Ishikawa (cell line): ENCODE measurements at regions not wholly inside any gene's neighbourhood (a gene's known extent, or its start where the extent isn't known, plus 50 kb on each side); places are given as distances from the start of the nearest gene placed in this dataset.

Source experiments
- CEBPB ChIP-seq: IDR thresholded peaks from 2 replicates; pipeline ENCODE4 v1.6.1; 2012
- EGR1 ChIP-seq: IDR thresholded peaks from 2 replicates; pipeline ENCODE4 v1.6.1; 2012
- EP300 ChIP-seq: IDR thresholded peaks from 2 replicates; pipeline ENCODE4 v1.6.1; 2012; ENCODE audit warnings: borderline replicate concordance
- RAD21 ChIP-seq: IDR thresholded peaks from 2 replicates; pipeline ENCODE4 v1.6.1; 2012; ENCODE audit warnings: low read depth
- TAF1 ChIP-seq: IDR thresholded peaks from 2 replicates; pipeline ENCODE4 v1.6.1; 2012; ENCODE audit warnings: low read depth, mild to moderate bottlenecking
- TCF12 ChIP-seq: IDR thresholded peaks from 2 replicates; pipeline ENCODE4 v1.6.1; 2012; ENCODE audit warnings: low read depth
- TEAD4 ChIP-seq: IDR thresholded peaks from 2 replicates; pipeline ENCODE4 v1.6.1; 2012
- ZBTB7A ChIP-seq: IDR thresholded peaks from 2 replicates; pipeline ENCODE4 v1.6.1; 2012; ENCODE audit warnings: low read depth
- TF ChIP-seq, protein P1 (sequence below): IDR thresholded peaks from 2 replicates; pipeline ENCODE4 v1.6.1; 2012
- TF ChIP-seq, protein P2 (sequence below): IDR thresholded peaks from 2 replicates; pipeline ENCODE4 v1.6.1; 2012; ENCODE audit warnings: low read depth, mild to moderate bottlenecking
- TF ChIP-seq, protein P3 (sequence below): IDR thresholded peaks from 2 replicates; pipeline ENCODE4 v1.6.1; 2012

DNA sequence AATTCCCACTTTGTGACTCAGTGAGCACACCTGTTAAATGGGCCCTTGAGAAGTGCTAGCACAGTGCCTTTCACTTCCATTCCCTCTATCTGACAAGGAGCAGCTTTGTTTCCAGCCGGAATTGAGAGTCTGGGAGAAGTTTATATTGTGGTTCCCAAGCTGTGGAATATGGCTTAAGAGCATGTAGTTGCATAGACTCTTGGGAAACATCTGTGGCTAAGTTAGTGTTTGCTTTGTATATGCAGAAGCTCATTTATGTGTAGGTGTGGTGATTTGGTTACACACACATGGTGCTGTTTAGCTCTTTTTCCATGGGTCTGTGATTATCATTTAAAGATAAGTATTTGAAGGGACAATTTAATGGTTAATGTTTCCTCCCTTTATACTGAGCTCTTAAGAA lies 110.5 kb upstream of the HMHB1 start:
- TF ChIP-seq CEBPB (no peak), ZBTB7A (no peak), RAD21 (no peak), TEAD4 (no peak), TAF1 (no peak), EP300 (no peak), EGR1 (no peak), TCF12 (no peak)
- TF ChIP-seq, protein P1, sequence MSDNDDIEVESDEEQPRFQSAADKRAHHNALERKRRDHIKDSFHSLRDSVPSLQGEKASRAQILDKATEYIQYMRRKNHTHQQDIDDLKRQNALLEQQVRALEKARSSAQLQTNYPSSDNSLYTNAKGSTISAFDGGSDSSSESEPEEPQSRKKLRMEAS, result no peak
- TF ChIP-seq, protein P2, sequence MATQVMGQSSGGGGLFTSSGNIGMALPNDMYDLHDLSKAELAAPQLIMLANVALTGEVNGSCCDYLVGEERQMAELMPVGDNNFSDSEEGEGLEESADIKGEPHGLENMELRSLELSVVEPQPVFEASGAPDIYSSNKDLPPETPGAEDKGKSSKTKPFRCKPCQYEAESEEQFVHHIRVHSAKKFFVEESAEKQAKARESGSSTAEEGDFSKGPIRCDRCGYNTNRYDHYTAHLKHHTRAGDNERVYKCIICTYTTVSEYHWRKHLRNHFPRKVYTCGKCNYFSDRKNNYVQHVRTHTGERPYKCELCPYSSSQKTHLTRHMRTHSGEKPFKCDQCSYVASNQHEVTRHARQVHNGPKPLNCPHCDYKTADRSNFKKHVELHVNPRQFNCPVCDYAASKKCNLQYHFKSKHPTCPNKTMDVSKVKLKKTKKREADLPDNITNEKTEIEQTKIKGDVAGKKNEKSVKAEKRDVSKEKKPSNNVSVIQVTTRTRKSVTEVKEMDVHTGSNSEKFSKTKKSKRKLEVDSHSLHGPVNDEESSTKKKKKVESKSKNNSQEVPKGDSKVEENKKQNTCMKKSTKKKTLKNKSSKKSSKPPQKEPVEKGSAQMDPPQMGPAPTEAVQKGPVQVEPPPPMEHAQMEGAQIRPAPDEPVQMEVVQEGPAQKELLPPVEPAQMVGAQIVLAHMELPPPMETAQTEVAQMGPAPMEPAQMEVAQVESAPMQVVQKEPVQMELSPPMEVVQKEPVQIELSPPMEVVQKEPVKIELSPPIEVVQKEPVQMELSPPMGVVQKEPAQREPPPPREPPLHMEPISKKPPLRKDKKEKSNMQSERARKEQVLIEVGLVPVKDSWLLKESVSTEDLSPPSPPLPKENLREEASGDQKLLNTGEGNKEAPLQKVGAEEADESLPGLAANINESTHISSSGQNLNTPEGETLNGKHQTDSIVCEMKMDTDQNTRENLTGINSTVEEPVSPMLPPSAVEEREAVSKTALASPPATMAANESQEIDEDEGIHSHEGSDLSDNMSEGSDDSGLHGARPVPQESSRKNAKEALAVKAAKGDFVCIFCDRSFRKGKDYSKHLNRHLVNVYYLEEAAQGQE, result no peak
- TF ChIP-seq, protein P3, sequence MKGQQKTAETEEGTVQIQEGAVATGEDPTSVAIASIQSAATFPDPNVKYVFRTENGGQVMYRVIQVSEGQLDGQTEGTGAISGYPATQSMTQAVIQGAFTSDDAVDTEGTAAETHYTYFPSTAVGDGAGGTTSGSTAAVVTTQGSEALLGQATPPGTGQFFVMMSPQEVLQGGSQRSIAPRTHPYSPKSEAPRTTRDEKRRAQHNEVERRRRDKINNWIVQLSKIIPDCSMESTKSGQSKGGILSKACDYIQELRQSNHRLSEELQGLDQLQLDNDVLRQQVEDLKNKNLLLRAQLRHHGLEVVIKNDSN, result no peak
